Fibroblast of pulmonary artery (primary cell): ENCODE measurements at regions not wholly inside any gene's neighbourhood (a gene's known extent, or its start where the extent isn't known, plus 50 kb on each side); places are given as distances from the start of the nearest gene placed in this dataset.
"Not testable (repeated sequence)": the region's sequence is repeated elsewhere in the genome, so short reads cannot be mapped to it uniquely, and the experiment has no call there.

ENCODE experiments used
- DNase-seq: peaks from one replicate; pipeline ENCODE4 v3.0.0-alpha.2; 2010; ENCODE audit warnings: low read depth
- H3K4me3 ChIP-seq: replicated peaks from 2 replicates; pipeline ENCODE4 v1.5.1; 2011; ENCODE audit warnings: low read depth, mild to moderate bottlenecking, control low read depth, low read length, moderate library complexity
- TF ChIP-seq, protein P1 (sequence below): IDR thresholded peaks from 2 replicates; pipeline ENCODE4 v1.5.1; 2011; ENCODE audit warnings: mild to moderate bottlenecking, control low read depth, low read length, inconsistent platforms; ENCODE audit errors: missing control alignments

- H3K4me3 ChIP-seq, result no peak overlapping the region
- TF ChIP-seq, protein P1, sequence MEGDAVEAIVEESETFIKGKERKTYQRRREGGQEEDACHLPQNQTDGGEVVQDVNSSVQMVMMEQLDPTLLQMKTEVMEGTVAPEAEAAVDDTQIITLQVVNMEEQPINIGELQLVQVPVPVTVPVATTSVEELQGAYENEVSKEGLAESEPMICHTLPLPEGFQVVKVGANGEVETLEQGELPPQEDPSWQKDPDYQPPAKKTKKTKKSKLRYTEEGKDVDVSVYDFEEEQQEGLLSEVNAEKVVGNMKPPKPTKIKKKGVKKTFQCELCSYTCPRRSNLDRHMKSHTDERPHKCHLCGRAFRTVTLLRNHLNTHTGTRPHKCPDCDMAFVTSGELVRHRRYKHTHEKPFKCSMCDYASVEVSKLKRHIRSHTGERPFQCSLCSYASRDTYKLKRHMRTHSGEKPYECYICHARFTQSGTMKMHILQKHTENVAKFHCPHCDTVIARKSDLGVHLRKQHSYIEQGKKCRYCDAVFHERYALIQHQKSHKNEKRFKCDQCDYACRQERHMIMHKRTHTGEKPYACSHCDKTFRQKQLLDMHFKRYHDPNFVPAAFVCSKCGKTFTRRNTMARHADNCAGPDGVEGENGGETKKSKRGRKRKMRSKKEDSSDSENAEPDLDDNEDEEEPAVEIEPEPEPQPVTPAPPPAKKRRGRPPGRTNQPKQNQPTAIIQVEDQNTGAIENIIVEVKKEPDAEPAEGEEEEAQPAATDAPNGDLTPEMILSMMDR, result no peak
- DNase-seq, result no peak
Measured at GRCh38 chr6:160804639-160805038, 102.6 kb downstream of the PLG start.

GRCh38 chr6:160808263-160808662, 106.2 kb downstream of the PLG start:
- TF ChIP-seq, protein P1, result no peak
- no peak overlapping the region for H3K4me3 ChIP-seq
- DNase-seq, result no peak

DNA sequence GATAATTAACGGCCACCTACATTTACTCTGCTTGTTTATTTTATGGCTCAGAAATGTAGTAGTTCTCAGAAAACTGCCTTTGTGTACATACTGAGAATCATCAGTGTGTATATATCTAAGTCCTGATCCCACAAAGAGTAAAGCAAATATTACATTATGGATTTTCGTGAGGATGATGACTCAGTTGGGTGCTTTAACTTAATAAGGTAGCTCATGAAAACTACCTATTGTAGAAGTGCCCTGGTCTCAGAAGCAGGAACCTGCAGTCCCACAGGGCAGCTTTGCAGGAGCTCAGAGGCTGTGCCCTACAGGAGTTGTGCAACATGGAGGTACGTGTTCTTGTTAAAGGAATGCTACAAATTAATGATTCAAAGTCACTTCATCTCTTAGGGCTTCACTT, 108.2 kb downstream of the PLG start:
- no peak for DNase-seq
- H3K4me3 ChIP-seq, result no peak overlapping the region
- TF ChIP-seq, protein P1, result no peak

GRCh38 chr6:160812097-160812496, 110.1 kb downstream of the PLG start:
- no peak overlapping the region for H3K4me3 ChIP-seq

DNA sequence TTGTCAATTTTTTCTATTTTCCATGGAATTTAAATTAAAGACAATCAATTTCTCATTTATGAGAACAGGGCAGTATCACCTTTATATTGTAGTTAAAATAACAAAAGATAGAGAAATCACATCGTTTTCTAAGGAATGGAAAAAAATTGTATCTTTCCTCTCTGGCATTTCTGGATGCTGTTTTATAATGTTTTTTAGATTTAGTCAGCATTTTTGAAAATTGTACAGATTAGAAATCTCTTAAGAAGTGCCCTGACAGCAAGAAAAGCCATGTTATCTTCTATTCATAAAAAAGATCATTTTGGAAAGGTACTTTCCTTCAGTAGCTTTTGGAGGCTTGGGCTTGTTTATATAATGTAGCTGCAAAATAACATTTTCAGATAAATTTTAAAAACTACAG, 116.9 kb downstream of the PLG start:
- TF ChIP-seq, protein P1, result no peak

More at GRCh38 chr6:160812097-160812496, 110.1 kb downstream of the PLG start:
- no peak for DNase-seq
- TF ChIP-seq, protein P1, result no peak

GRCh38 chr6:160820661-160821060, 118.6 kb downstream of the PLG start:
- H3K4me3 ChIP-seq, DNase-seq: not testable (repeated sequence)

More for the DNA sequence above, 116.9 kb downstream of the PLG start:
- H3K4me3 ChIP-seq, result no peak overlapping the region
- DNase-seq, result no peak

DNA sequence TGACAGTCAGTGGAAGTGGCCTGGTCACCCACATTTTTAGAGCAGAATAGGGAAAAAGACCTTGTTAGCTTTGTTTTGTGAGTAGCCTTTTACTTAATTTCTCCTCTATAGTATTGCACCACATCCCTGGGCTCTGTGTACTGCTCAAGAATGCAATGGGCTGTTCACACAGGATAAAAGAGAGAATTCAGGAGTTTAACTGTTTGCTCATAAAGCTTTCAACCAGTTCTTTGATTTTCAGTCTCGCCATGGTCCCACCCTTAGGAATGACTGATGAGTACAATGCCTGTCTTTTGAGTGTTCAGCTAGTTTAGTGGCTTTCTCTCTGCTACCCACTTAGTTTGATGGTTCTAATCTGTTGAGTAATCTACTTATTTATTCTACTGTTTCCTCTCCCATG, 129.7 kb downstream of the PLG start:
- H3K4me3 ChIP-seq, result no peak overlapping the region
- TF ChIP-seq, protein P1, result no peak
- no peak for DNase-seq
